ENCODE measurements at regions not wholly inside any gene's neighbourhood (a gene's known extent, or its start where the extent isn't known, plus 50 kb on each side); places are given as distances from the start of the nearest gene placed in this dataset.

- no peak overlapping the region for H3K4me3 ChIP-seq (ENCODE audit: low read length)
- ATAC-seq (ENCODE audit: poor library complexity) (no peak), DNase-seq (peak in 1 of 14 experiments; percentile 2)
- intact Hi-C loops (cut with DNase I, micrococcal nuclease): no loop called here
- CTCF ChIA-PET: no interaction called here
- TF ChIP-seq, protein P1, sequence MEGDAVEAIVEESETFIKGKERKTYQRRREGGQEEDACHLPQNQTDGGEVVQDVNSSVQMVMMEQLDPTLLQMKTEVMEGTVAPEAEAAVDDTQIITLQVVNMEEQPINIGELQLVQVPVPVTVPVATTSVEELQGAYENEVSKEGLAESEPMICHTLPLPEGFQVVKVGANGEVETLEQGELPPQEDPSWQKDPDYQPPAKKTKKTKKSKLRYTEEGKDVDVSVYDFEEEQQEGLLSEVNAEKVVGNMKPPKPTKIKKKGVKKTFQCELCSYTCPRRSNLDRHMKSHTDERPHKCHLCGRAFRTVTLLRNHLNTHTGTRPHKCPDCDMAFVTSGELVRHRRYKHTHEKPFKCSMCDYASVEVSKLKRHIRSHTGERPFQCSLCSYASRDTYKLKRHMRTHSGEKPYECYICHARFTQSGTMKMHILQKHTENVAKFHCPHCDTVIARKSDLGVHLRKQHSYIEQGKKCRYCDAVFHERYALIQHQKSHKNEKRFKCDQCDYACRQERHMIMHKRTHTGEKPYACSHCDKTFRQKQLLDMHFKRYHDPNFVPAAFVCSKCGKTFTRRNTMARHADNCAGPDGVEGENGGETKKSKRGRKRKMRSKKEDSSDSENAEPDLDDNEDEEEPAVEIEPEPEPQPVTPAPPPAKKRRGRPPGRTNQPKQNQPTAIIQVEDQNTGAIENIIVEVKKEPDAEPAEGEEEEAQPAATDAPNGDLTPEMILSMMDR (IDR thresholded peaks at IDR 0.05): no peak
- no peak overlapping the region for H3K27ac Mint-ChIP-seq
- peaks cover 15% of the 10 kb centered on the region for H3K27me3 Mint-ChIP-seq
- H3K4me1 Mint-ChIP-seq (ENCODE audit: low read depth): no peaks in the 10 kb centered on the region
- no peak overlapping the region for H3K27ac ChIP-seq (ENCODE audit: low read depth in 1 of 2, low read length in 2 of 2)
- H3K9me3 ChIP-seq (ENCODE audit: control insufficient read depth in 1 of 2, insufficient read depth in 1 of 2, low read length in 2 of 2): peaks cover 0 to 5% of the 10 kb centered on the region in 2 experiments
- no peaks in the 10 kb centered on the region for H3K27me3 ChIP-seq (ENCODE audit: control insufficient read depth in 1 of 2, insufficient read depth in 2 of 2, low read length in 2 of 2)
- POLR2A ChIA-PET: no interaction called here
- H3K4me1 ChIP-seq (ENCODE audit: insufficient read depth, low read length): no peaks in the 10 kb centered on the region
- no peak overlapping the region for H3K4me3 Mint-ChIP-seq
- no peaks in the 10 kb centered on the region for H3K36me3 Mint-ChIP-seq (ENCODE audit: low read depth)
- H3K36me3 ChIP-seq (ENCODE audit: insufficient read depth, low read length): no peaks in the 10 kb centered on the region
- peaks cover 3% of the 10 kb centered on the region for H3K9me3 Mint-ChIP-seq
Observed at GRCh38 chr2:128433911-128434550, 115.4 kb upstream of the HS6ST1 start.

DNA sequence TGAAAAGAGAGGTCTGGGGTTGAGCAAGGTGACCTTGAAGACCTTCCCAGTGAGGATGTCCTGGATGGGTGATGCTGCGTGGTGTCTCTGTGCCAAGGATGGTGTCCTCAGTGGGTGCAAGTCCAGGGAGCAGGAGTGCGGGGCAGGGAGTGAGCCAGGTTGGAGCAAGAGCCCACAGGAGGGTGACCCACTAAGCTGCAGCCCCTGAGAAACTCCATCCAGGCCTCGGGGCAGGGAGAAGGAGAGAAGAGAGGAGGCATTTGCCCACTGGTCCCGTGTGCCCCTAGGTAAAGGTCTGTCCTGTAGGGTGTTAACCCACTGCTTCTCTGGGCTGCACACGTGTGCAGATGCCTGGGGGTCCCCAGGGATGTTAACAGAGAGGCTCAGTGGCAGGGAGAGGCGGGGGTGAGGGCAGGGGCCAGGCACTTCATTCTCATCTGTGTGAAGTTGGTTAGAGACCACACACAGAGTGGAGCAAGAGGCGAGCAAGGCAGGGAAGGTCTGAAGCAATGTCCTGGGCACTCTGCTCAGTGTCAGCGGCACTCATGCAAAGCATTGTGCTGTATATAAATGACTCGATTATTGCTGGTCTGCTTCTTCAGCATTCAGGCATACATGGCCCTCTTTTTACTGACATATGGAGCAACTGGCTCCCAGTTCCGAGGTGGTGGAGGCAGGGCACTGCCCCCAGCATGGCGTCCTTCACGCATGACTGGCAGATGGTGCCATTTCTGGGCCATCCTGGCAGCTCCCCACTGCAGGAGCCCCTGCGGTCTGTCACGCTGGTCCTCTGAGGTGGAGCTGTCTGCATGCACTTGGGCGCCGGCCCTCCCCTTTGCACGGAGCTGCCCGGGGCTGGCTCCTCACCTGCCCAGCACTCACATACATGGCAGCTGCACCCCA, 117.2 kb upstream of the HS6ST1 start:
- Histone ChIP-seq H3K4me1 (ENCODE audit: insufficient read depth, low read length) (no peaks in the 10 kb centered on the region), H3K36me3 (ENCODE audit: insufficient read depth, low read length) (no peaks in the 10 kb centered on the region), H3K9me3 (ENCODE audit: control insufficient read depth in 1 of 2, insufficient read depth in 1 of 2, low read length in 2 of 2) (peaks cover 0 to 5% of the 10 kb centered on the region in 2 experiments), H3K27ac (ENCODE audit: low read depth in 1 of 2, low read length in 2 of 2) (no peak overlapping the region), H3K4me3 (ENCODE audit: low read length) (no peak overlapping the region), H3K27me3 (ENCODE audit: control insufficient read depth in 1 of 2, insufficient read depth in 2 of 2, low read length in 2 of 2) (no peaks in the 10 kb centered on the region)
- no peak overlapping the region for H3K27ac Mint-ChIP-seq
- TF ChIP-seq, protein P1 (IDR thresholded peaks at IDR 0.05): no peak
- H3K9me3 Mint-ChIP-seq: no peaks in the 10 kb centered on the region
- ChIA-PET CTCF (no interaction called here), POLR2A (no interaction called here)
- no peaks in the 10 kb centered on the region for H3K36me3 Mint-ChIP-seq (ENCODE audit: low read depth)
- intact Hi-C loops (cut with DNase I, micrococcal nuclease): no loop called here
- ATAC-seq (ENCODE audit: poor library complexity) (no peak), DNase-seq (peak in 1 of 14 experiments; percentile 15)
- H3K4me1 Mint-ChIP-seq (ENCODE audit: low read depth): no peaks in the 10 kb centered on the region
- peaks cover 15% of the 10 kb centered on the region for H3K27me3 Mint-ChIP-seq
- H3K4me3 Mint-ChIP-seq: no peak overlapping the region

GRCh38 chr2:128436479-128437203, 118.0 kb upstream of the HS6ST1 start:
- Mint-ChIP-seq H3K27ac (no peak overlapping the region), H3K4me1 (ENCODE audit: low read depth) (no peaks in the 10 kb centered on the region), H3K9me3 (no peaks in the 10 kb centered on the region), H3K36me3 (ENCODE audit: low read depth) (no peaks in the 10 kb centered on the region), H3K27me3 (peaks cover 15% of the 10 kb centered on the region), H3K4me3 (no peak overlapping the region)
- ChIA-PET POLR2A (no interaction called here), CTCF (no interaction called here)
- no peaks in the 10 kb centered on the region for H3K27me3 ChIP-seq (ENCODE audit: control insufficient read depth in 1 of 2, insufficient read depth in 2 of 2, low read length in 2 of 2)
- H3K36me3 ChIP-seq (ENCODE audit: insufficient read depth, low read length): no peaks in the 10 kb centered on the region
- H3K27ac ChIP-seq (ENCODE audit: low read depth in 1 of 2, low read length in 2 of 2): no peak overlapping the region
- no peaks in the 10 kb centered on the region for H3K4me1 ChIP-seq (ENCODE audit: insufficient read depth, low read length)
- H3K4me3 ChIP-seq (ENCODE audit: low read length): no peak overlapping the region
- H3K9me3 ChIP-seq (ENCODE audit: control insufficient read depth in 1 of 2, insufficient read depth in 1 of 2, low read length in 2 of 2): peaks cover 0 to 5% of the 10 kb centered on the region in 2 experiments
- DNase-seq (no peak), ATAC-seq (ENCODE audit: poor library complexity) (no peak)
- intact Hi-C loops (cut with DNase I, micrococcal nuclease): no loop called here
- TF ChIP-seq, protein P1 (IDR thresholded peaks at IDR 0.05): no peak

Measured in CD4-positive, alpha-beta T cell (primary cell).